Mesenchymal stem cell (in vitro differentiated cells and primary cell): ENCODE measurements at regions not wholly inside any gene's neighbourhood (a gene's known extent, or its start where the extent isn't known, plus 50 kb on each side); places are given as distances from the start of the nearest gene placed in this dataset.

ENCODE experiments used
- DNase-seq: peaks from one replicate; pipeline ENCODE4 v3.0.0-alpha.2; 2013
- H2AFZ ChIP-seq: one replicate; pipeline ENCODE4 v1.6.1; 2013; ENCODE audit warnings: low read depth, mild to moderate bottlenecking, control low read depth, inconsistent platforms, low read length, moderate library complexity
- H2AK5ac ChIP-seq: 2 replicates; pipeline ENCODE4 v1.6.1; 2013; ENCODE audit warnings: low read length, moderate library complexity, mild to moderate bottlenecking, inconsistent platforms; ENCODE audit not compliant: severe bottlenecking
- H2BK120ac ChIP-seq: one replicate; pipeline ENCODE4 v1.6.1; 2013; ENCODE audit warnings: low read depth, mild to moderate bottlenecking, inconsistent platforms, low read length, moderate library complexity
- H2BK12ac ChIP-seq, 2 experiments: one replicate each; pipeline ENCODE4 v1.6.1; 2013; ENCODE audit warnings: inconsistent platforms in 2 of 2, low read length in 2 of 2, mild to moderate bottlenecking in 2 of 2, moderate library complexity in 2 of 2, control low read depth in 1 of 2
- H2BK15ac ChIP-seq: one replicate; pipeline ENCODE4 v1.6.1; 2013; ENCODE audit warnings: mild to moderate bottlenecking, low read depth, inconsistent platforms; ENCODE audit not compliant: poor library complexity, severe bottlenecking
- H2BK5ac ChIP-seq: 2 replicates; pipeline ENCODE4 v1.6.1; 2013; ENCODE audit warnings: low read depth, mild to moderate bottlenecking, low read length, control low read depth, inconsistent platforms; ENCODE audit not compliant: poor library complexity, severe bottlenecking
- H3K14ac ChIP-seq, 2 experiments: one replicate each; pipeline ENCODE4 v1.6.1; 2013; ENCODE audit warnings: inconsistent platforms in 2 of 2, low read length in 2 of 2, control low read depth in 1 of 2, mild to moderate bottlenecking in 1 of 2, moderate library complexity in 1 of 2
- H3K18ac ChIP-seq, 2 experiments: one replicate each; pipeline ENCODE4 v1.6.1; 2013; ENCODE audit warnings: inconsistent platforms in 2 of 2, low read length in 2 of 2, control low read depth in 1 of 2, low read depth in 1 of 2, mild to moderate bottlenecking in 1 of 2
- H3K23ac ChIP-seq, 2 experiments: one replicate each; pipeline ENCODE4 v1.6.1; 2013; ENCODE audit warnings: inconsistent platforms in 2 of 2, low read length in 2 of 2, mild to moderate bottlenecking in 2 of 2, moderate library complexity in 2 of 2, control low read depth in 1 of 2
- H3K27ac ChIP-seq: 2 replicates; pipeline ENCODE4 v1.5.1; 2013; ENCODE audit warnings: mild to moderate bottlenecking, moderate library complexity, low read length, control low read depth, inconsistent platforms; ENCODE audit not compliant: poor library complexity, severe bottlenecking
- H3K27me3 ChIP-seq, 2 experiments: 2 replicates each; pipeline versions ENCODE4 v1.6.1 to v1.7.0; 2013; ENCODE audit warnings: low read length in 2 of 2, mild to moderate bottlenecking in 2 of 2, moderate library complexity in 2 of 2, control low read depth in 1 of 2, inconsistent platforms in 1 of 2; ENCODE audit not compliant: control insufficient read depth in 1 of 2, insufficient read depth in 1 of 2
- H3K36me3 ChIP-seq, 2 experiments: 2 replicates each; pipeline versions ENCODE4 v1.6.1 to v1.7.0; 2013; ENCODE audit warnings: low read length in 2 of 2, control low read depth in 1 of 2, inconsistent platforms in 1 of 2, low read depth in 1 of 2, mild to moderate bottlenecking in 1 of 2; ENCODE audit not compliant: insufficient read depth in 2 of 2, control insufficient read depth in 1 of 2
- H3K4ac ChIP-seq, 2 experiments: one replicate each; pipeline ENCODE4 v1.6.1; 2013; ENCODE audit warnings: inconsistent platforms in 2 of 2, low read length in 2 of 2, mild to moderate bottlenecking in 2 of 2, moderate library complexity in 2 of 2, control low read depth in 1 of 2, low read depth in 1 of 2
- H3K4me1 ChIP-seq: 2 replicates; pipeline ENCODE4 v1.6.1; 2013; ENCODE audit warnings: low read depth, low read length, control low read depth; ENCODE audit not compliant: control insufficient read depth, insufficient read depth
- H3K4me2 ChIP-seq: 2 replicates; pipeline ENCODE4 v1.6.1; 2013; ENCODE audit warnings: low read length, mild to moderate bottlenecking, inconsistent platforms; ENCODE audit not compliant: poor library complexity, severe bottlenecking
- H3K4me3 ChIP-seq, 2 experiments: 2 replicates each; pipeline versions ENCODE4 v1.5.1 to v1.7.0; 2013; ENCODE audit warnings: low read length in 2 of 2, mild to moderate bottlenecking in 2 of 2, control low read depth in 1 of 2, low read depth in 1 of 2; ENCODE audit not compliant: insufficient read depth in 1 of 2
- H3K79me1 ChIP-seq: replicated peaks from 2 replicates; pipeline ENCODE4 v1.6.1; 2013; ENCODE audit warnings: mild to moderate bottlenecking, control low read depth, low read length, inconsistent platforms; ENCODE audit not compliant: poor library complexity, severe bottlenecking
- H3K9ac ChIP-seq: 2 replicates; pipeline ENCODE4 v1.7.0; 2013; ENCODE audit warnings: mild to moderate bottlenecking, low read length, moderate library complexity
- H3K9me3 ChIP-seq: 2 replicates; pipeline ENCODE4 v1.7.0; 2013; ENCODE audit warnings: mild to moderate bottlenecking, low read length; ENCODE audit not compliant: control insufficient read depth
- H4K8ac ChIP-seq: one replicate; pipeline ENCODE4 v1.6.1; 2013; ENCODE audit warnings: inconsistent platforms, mild to moderate bottlenecking, low read length, moderate library complexity
- H4K91ac ChIP-seq: one replicate; pipeline ENCODE4 v1.6.1; 2013; ENCODE audit warnings: mild to moderate bottlenecking, low read length, inconsistent platforms
- WGBS: methylation state at CpG from one replicate; pipeline ENCODE4 v1.1.7; 2013; ENCODE audit warnings: mixed read lengths; 5-methylcytosine and 5-hydroxymethylcytosine counted together

DNA sequence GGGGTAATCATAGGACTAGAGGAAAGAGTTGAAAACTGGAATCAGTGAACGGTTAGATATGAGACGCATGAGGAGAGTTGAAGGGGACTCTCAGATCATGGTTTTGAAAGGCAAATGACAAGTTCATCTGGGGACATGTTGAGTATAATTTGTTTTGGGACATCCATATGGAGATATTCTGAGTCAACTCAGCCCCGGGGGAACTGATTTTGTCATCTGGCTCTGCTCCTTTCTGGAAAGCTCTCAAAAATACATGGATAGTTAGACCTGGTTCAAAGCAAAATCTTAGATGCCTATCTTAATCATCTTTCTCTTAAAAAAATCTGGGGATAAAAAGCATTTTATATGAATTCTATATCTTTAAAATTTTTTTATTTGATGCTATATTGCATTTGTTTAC is 161.2 kb downstream of the SNX18 start:
- Histone ChIP-seq H3K23ac (no peak overlapping the region), H3K4me1 (peaks cover 3% of the 10 kb centered on the region), H2BK5ac (no peak overlapping the region), H3K4me3 (no peak overlapping the region), H3K4ac (no peak overlapping the region), H3K9me3 (no peaks in the 10 kb centered on the region), H2BK15ac (no peak overlapping the region), H3K18ac (no peak overlapping the region), H2AK5ac (no peak overlapping the region), H3K27ac (no peak overlapping the region), H3K27me3 (no peaks in the 10 kb centered on the region), H3K36me3 (no peaks in the 10 kb centered on the region), H2BK120ac (no peak overlapping the region), H3K4me2 (no peak overlapping the region), H3K79me1 (no peaks in the 10 kb centered on the region), H3K9ac (no peak overlapping the region), H4K91ac (no peak overlapping the region), H2AFZ (no peak overlapping the region), H3K14ac (no peak overlapping the region), H4K8ac (no peak overlapping the region), H2BK12ac (no peak overlapping the region)
- 95% methylated on average over 2 of the region's 3 CpGs for WGBS
- DNase-seq: no peak

DNA sequence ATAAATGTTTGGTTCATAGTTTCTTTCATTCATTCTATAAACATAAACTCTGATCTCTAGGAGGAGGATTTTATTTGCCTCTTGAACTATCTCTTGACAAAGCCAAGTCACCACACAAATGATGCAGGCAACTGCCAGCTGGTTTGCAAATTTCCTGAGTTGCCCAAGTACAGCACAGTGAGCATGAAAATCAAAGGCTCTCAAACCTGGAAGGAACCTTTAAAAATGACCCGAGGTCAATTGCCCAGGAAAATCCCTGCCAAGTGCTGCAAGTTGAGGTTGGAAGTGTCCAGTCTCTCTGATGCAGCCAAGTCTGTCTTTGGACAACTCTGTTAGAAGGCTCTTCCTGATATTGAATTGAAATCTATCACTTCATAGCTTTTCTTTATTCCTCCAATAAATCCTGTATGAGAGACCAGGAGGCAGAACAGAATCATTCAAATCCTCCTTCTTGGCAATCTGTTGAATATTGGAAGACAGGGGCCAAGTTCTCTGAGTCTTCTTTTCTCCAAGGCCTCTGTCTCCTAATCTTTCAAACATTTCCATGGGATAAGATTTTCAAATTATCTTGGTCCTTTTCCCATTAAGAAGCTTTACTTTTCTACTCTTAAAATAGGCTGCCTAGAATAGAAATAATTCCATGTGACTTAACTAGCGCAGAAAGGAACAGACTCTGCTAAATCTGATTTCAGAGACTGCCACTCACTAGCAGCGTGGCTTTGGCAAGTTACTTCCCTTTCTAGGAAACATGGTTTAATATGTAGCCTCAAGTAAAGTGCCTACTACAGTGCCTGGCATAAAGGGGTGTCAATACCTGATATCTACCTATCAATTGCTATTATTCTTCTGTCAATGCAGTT is 159.2 kb downstream of the SNX18 start:
- Histone ChIP-seq H4K8ac (no peak overlapping the region), H3K27me3 (no peaks in the 10 kb centered on the region), H3K36me3 (no peaks in the 10 kb centered on the region), H2AFZ (no peak overlapping the region), H3K4me1 (peaks cover 4% of the 10 kb centered on the region), H3K18ac (no peak overlapping the region), H2BK5ac (no peak overlapping the region), H3K9me3 (peaks cover 10% of the 10 kb centered on the region), H3K9ac (no peak overlapping the region), H3K14ac (no peak overlapping the region), H3K4ac (no peak overlapping the region), H3K27ac (no peak overlapping the region), H2BK120ac (no peak overlapping the region), H2BK15ac (no peak overlapping the region), H4K91ac (no peak overlapping the region), H3K4me2 (no peak overlapping the region), H2BK12ac (no peak overlapping the region), H3K23ac (no peak overlapping the region), H3K79me1 (no peaks in the 10 kb centered on the region), H3K4me3 (no peak overlapping the region), H2AK5ac (no peak overlapping the region)
- peak; percentile 41 for DNase-seq
- 86% methylated on average over 3 of the region's 3 CpGs for WGBS

DNA sequence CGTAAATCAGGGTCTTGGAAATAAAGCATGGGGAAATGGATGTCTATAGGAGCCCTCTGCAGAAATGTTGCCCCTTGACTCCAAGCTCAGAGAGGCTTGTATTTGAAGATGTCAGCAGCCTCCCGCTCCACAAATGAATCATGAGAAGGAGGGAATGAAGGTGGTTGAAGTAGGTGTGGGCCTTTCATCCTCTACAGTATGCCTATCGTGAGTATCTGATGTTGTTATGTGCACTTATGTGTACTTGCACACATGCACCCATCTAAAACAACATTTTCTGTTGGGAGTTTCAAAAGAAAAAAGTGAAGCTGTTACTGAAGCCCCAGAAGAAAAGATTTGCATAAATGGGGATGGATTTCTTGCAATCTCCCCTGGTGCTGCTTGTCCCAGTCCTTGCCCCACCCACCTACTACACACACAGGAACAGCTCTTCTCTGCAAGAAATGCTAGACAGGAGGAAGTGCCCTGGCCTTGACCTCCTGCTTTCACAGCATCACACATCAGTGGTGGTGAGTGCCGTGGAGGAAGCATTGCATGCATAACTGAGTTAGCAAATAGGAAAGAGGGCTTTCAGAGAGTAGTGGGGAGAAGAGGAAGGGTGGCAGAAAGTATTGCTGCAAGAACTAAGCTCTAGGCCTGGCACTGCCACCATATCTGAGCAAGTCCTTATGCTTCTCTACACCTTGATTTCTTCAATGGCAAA is 156.1 kb downstream of the SNX18 start:
- DNase-seq: peak; percentile 44
- Histone ChIP-seq H3K18ac (no peak overlapping the region), H3K9ac (no peak overlapping the region), H3K27ac (no peak overlapping the region), H3K23ac (no peak overlapping the region), H2AK5ac (no peak overlapping the region), H4K8ac (no peak overlapping the region), H2BK5ac (no peak overlapping the region), H3K4me3 (no peak overlapping the region), H3K27me3 (no peaks in the 10 kb centered on the region), H3K9me3 (peaks cover 10% of the 10 kb centered on the region), H2BK12ac (no peak overlapping the region), H2BK15ac (no peak overlapping the region), H2BK120ac (no peak overlapping the region), H3K14ac (no peak overlapping the region), H4K91ac (no peak overlapping the region), H3K4ac (no peak overlapping the region), H3K36me3 (no peaks in the 10 kb centered on the region), H3K79me1 (no peaks in the 10 kb centered on the region), H2AFZ (no peak overlapping the region), H3K4me2 (no peak overlapping the region), H3K4me1 (peaks cover 4% of the 10 kb centered on the region)
- WGBS: 67% methylated on average over 3 of the region's 4 CpGs

DNA sequence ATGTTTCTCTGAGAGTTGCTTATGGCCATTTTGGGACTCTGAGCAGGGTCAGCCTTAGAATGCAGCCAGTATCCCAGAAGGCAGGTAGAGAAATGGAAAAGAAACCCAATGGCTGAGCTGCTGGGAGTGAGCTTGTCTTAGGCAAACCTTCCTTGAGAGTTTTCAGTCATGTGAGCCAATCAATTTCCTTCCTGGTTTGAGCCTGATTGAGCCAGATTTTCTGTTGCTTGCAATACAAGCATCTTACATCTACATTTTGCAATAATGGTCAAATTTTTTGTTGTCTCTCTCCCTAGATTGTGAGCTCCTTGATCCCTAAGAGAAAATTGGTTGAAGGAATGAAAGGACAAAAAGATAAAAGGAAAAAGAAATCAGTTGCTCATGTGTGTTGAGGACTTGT is 155.3 kb downstream of the SNX18 start:
- Histone ChIP-seq H3K14ac (no peak overlapping the region), H2BK120ac (no peak overlapping the region), H3K4me1 (peaks cover 4% of the 10 kb centered on the region), H3K4me3 (no peak overlapping the region), H3K9ac (no peak overlapping the region), H3K4ac (no peak overlapping the region), H2BK5ac (no peak overlapping the region), H3K27me3 (no peaks in the 10 kb centered on the region), H2AFZ (no peak overlapping the region), H2AK5ac (no peak overlapping the region), H3K4me2 (no peak overlapping the region), H3K79me1 (no peaks in the 10 kb centered on the region), H3K23ac (no peak overlapping the region), H2BK15ac (no peak overlapping the region), H4K91ac (no peak overlapping the region), H2BK12ac (no peak overlapping the region), H3K36me3 (no peaks in the 10 kb centered on the region), H3K27ac (no peak overlapping the region), H4K8ac (no peak overlapping the region), H3K18ac (no peak overlapping the region), H3K9me3 (peaks cover 16% of the 10 kb centered on the region)
- no peak for DNase-seq
